ENCODE measurements at regions not wholly inside any gene's neighbourhood (a gene's known extent, or its start where the extent isn't known, plus 50 kb on each side); places are given as distances from the start of the nearest gene placed in this dataset.

GRCh38 chr3:28800203-28800602 lies 451.6 kb upstream of the AZI2 start:
- Histone ChIP-seq H3K27me3 (ENCODE audit: insufficient read depth, low read length) (peaks cover 27% of the 10 kb centered on the region), H3K9me3 (ENCODE audit: low read length) (no peaks in the 10 kb centered on the region)

GRCh38 chr3:28808068-28808467 lies 459.4 kb upstream of the AZI2 start:
- no peak overlapping the region for H3K4me3 ChIP-seq (ENCODE audit: low read length)
- no peaks in the 10 kb centered on the region for H3K9me3 ChIP-seq (ENCODE audit: low read length)
- no peak overlapping the region for H2AFZ ChIP-seq (ENCODE audit: low read depth, low read length)
- H3K4me1 ChIP-seq (ENCODE audit: insufficient read depth, low read length): no peaks in the 10 kb centered on the region
- peaks cover 4% of the 10 kb centered on the region for H3K27me3 ChIP-seq (ENCODE audit: insufficient read depth, low read length)
- no peaks in the 10 kb centered on the region for H3K36me3 ChIP-seq (ENCODE audit: insufficient read depth, low read length)

More at GRCh38 chr3:28800203-28800602, 451.6 kb upstream of the AZI2 start:
- H2AFZ ChIP-seq (ENCODE audit: low read depth, low read length): no peak overlapping the region
- no peaks in the 10 kb centered on the region for H3K36me3 ChIP-seq (ENCODE audit: insufficient read depth, low read length)
- no peak overlapping the region for H3K4me3 ChIP-seq (ENCODE audit: low read length)
- no peaks in the 10 kb centered on the region for H3K4me1 ChIP-seq (ENCODE audit: insufficient read depth, low read length)

- H2AFZ ChIP-seq (ENCODE audit: low read depth, low read length): no peak overlapping the region
- H3K36me3 ChIP-seq (ENCODE audit: insufficient read depth, low read length): no peaks in the 10 kb centered on the region
- H3K27me3 ChIP-seq (ENCODE audit: insufficient read depth, low read length): no peaks in the 10 kb centered on the region
- H3K4me1 ChIP-seq (ENCODE audit: insufficient read depth, low read length): no peaks in the 10 kb centered on the region
- no peak overlapping the region for H3K4me3 ChIP-seq (ENCODE audit: low read length)
- H3K9me3 ChIP-seq (ENCODE audit: low read length): no peaks in the 10 kb centered on the region
Measured at GRCh38 chr3:28816017-28816416, 464.9 kb upstream of the RBMS3 start.

GRCh38 chr3:28824316-28824715 lies 456.6 kb upstream of the RBMS3 start:
- H3K4me3 ChIP-seq (ENCODE audit: low read length): no peak overlapping the region
- H3K36me3 ChIP-seq (ENCODE audit: insufficient read depth, low read length): no peaks in the 10 kb centered on the region
- no peaks in the 10 kb centered on the region for H3K9me3 ChIP-seq (ENCODE audit: low read length)
- no peaks in the 10 kb centered on the region for H3K27me3 ChIP-seq (ENCODE audit: insufficient read depth, low read length)
- H3K4me1 ChIP-seq (ENCODE audit: insufficient read depth, low read length): no peaks in the 10 kb centered on the region
- no peak overlapping the region for H2AFZ ChIP-seq (ENCODE audit: low read depth, low read length)

- no peaks in the 10 kb centered on the region for H3K4me1 ChIP-seq (ENCODE audit: insufficient read depth, low read length)
- no peaks in the 10 kb centered on the region for H3K9me3 ChIP-seq (ENCODE audit: low read length)
- no peaks in the 10 kb centered on the region for H3K36me3 ChIP-seq (ENCODE audit: insufficient read depth, low read length)
- no peak overlapping the region for H2AFZ ChIP-seq (ENCODE audit: low read depth, low read length)
- H3K4me3 ChIP-seq (ENCODE audit: low read length): no peak overlapping the region
- no peaks in the 10 kb centered on the region for H3K27me3 ChIP-seq (ENCODE audit: insufficient read depth, low read length)
Measured at GRCh38 chr3:28826840-28827239, 454.0 kb upstream of the RBMS3 start.

GRCh38 chr3:28835249-28835648 lies 445.6 kb upstream of the RBMS3 start:
- H3K9me3 ChIP-seq (ENCODE audit: low read length): no peaks in the 10 kb centered on the region
- H3K27me3 ChIP-seq (ENCODE audit: insufficient read depth, low read length): peaks cover 7% of the 10 kb centered on the region
- H3K4me3 ChIP-seq (ENCODE audit: low read length): no peak overlapping the region
- no peaks in the 10 kb centered on the region for H3K4me1 ChIP-seq (ENCODE audit: insufficient read depth, low read length)
- H3K36me3 ChIP-seq (ENCODE audit: insufficient read depth, low read length): no peaks in the 10 kb centered on the region
- H2AFZ ChIP-seq (ENCODE audit: low read depth, low read length): no peak overlapping the region

- Histone ChIP-seq H3K36me3 (ENCODE audit: insufficient read depth, low read length) (no peaks in the 10 kb centered on the region), H3K27me3 (ENCODE audit: insufficient read depth, low read length) (peaks cover 7% of the 10 kb centered on the region), H3K4me3 (ENCODE audit: low read length) (no peak overlapping the region)
Measured at GRCh38 chr3:28835751-28836150, 445.1 kb upstream of the RBMS3 start.

GRCh38 chr3:28836199-28836598 lies 444.7 kb upstream of the RBMS3 start:
- Histone ChIP-seq H3K4me1 (ENCODE audit: insufficient read depth, low read length) (no peaks in the 10 kb centered on the region), H2AFZ (ENCODE audit: low read depth, low read length) (no peak overlapping the region), H3K36me3 (ENCODE audit: insufficient read depth, low read length) (no peaks in the 10 kb centered on the region), H3K4me3 (ENCODE audit: low read length) (no peak overlapping the region), H3K9me3 (ENCODE audit: low read length) (no peaks in the 10 kb centered on the region), H3K27me3 (ENCODE audit: insufficient read depth, low read length) (peaks cover 7% of the 10 kb centered on the region)

More at GRCh38 chr3:28835751-28836150, 445.1 kb upstream of the RBMS3 start:
- H3K4me1 ChIP-seq (ENCODE audit: insufficient read depth, low read length): no peaks in the 10 kb centered on the region
- H3K9me3 ChIP-seq (ENCODE audit: low read length): no peaks in the 10 kb centered on the region
- no peak overlapping the region for H2AFZ ChIP-seq (ENCODE audit: low read depth, low read length)

GRCh38 chr3:28840976-28841376 lies 439.9 kb upstream of the RBMS3 start:
- H3K4me1 ChIP-seq (ENCODE audit: insufficient read depth, low read length): no peaks in the 10 kb centered on the region
- no peaks in the 10 kb centered on the region for H3K36me3 ChIP-seq (ENCODE audit: insufficient read depth, low read length)
- no peak overlapping the region for H3K4me3 ChIP-seq (ENCODE audit: low read length)
- peaks cover 7% of the 10 kb centered on the region for H3K27me3 ChIP-seq (ENCODE audit: insufficient read depth, low read length)
- no peak overlapping the region for H2AFZ ChIP-seq (ENCODE audit: low read depth, low read length)
- no peaks in the 10 kb centered on the region for H3K9me3 ChIP-seq (ENCODE audit: low read length)

GRCh38 chr3:28841441-28841840 lies 439.4 kb upstream of the RBMS3 start:
- Histone ChIP-seq H2AFZ (ENCODE audit: low read depth, low read length) (no peak overlapping the region), H3K9me3 (ENCODE audit: low read length) (no peaks in the 10 kb centered on the region), H3K36me3 (ENCODE audit: insufficient read depth, low read length) (no peaks in the 10 kb centered on the region), H3K27me3 (ENCODE audit: insufficient read depth, low read length) (peaks cover 5% of the 10 kb centered on the region), H3K4me1 (ENCODE audit: insufficient read depth, low read length) (no peaks in the 10 kb centered on the region), H3K4me3 (ENCODE audit: low read length) (no peak overlapping the region)

- Histone ChIP-seq H3K36me3 (ENCODE audit: insufficient read depth, low read length) (no peaks in the 10 kb centered on the region), H3K9me3 (ENCODE audit: low read length) (no peaks in the 10 kb centered on the region), H3K4me1 (ENCODE audit: insufficient read depth, low read length) (no peaks in the 10 kb centered on the region), H3K4me3 (ENCODE audit: low read length) (no peak overlapping the region), H3K27me3 (ENCODE audit: insufficient read depth, low read length) (no peaks in the 10 kb centered on the region), H2AFZ (ENCODE audit: low read depth, low read length) (no peak overlapping the region)
Measured at GRCh38 chr3:28844298-28845005, 436.4 kb upstream of the RBMS3 start.

GRCh38 chr3:28845006-28845324 lies 435.9 kb upstream of the RBMS3 start:
- Histone ChIP-seq H3K36me3 (ENCODE audit: insufficient read depth, low read length) (no peaks in the 10 kb centered on the region), H2AFZ (ENCODE audit: low read depth, low read length) (no peak overlapping the region), H3K4me3 (ENCODE audit: low read length) (no peak overlapping the region), H3K27me3 (ENCODE audit: insufficient read depth, low read length) (no peaks in the 10 kb centered on the region), H3K4me1 (ENCODE audit: insufficient read depth, low read length) (no peaks in the 10 kb centered on the region), H3K9me3 (ENCODE audit: low read length) (no peaks in the 10 kb centered on the region)

- no peaks in the 10 kb centered on the region for H3K27me3 ChIP-seq (ENCODE audit: insufficient read depth, low read length)
- H3K9me3 ChIP-seq (ENCODE audit: low read length): no peaks in the 10 kb centered on the region
- H3K4me1 ChIP-seq (ENCODE audit: insufficient read depth, low read length): no peaks in the 10 kb centered on the region
- H3K36me3 ChIP-seq (ENCODE audit: insufficient read depth, low read length): no peaks in the 10 kb centered on the region
- H3K4me3 ChIP-seq (ENCODE audit: low read length): no peak overlapping the region
- no peak overlapping the region for H2AFZ ChIP-seq (ENCODE audit: low read depth, low read length)
Measured at GRCh38 chr3:28846971-28847478, 433.8 kb upstream of the RBMS3 start.

- H3K36me3 ChIP-seq (ENCODE audit: insufficient read depth, low read length): no peaks in the 10 kb centered on the region
- H3K27me3 ChIP-seq (ENCODE audit: insufficient read depth, low read length): no peaks in the 10 kb centered on the region
- H3K9me3 ChIP-seq (ENCODE audit: low read length): no peaks in the 10 kb centered on the region
- H3K4me3 ChIP-seq (ENCODE audit: low read length): no peak overlapping the region
- no peak overlapping the region for H2AFZ ChIP-seq (ENCODE audit: low read depth, low read length)
- no peaks in the 10 kb centered on the region for H3K4me1 ChIP-seq (ENCODE audit: insufficient read depth, low read length)
Measured at GRCh38 chr3:28847736-28848135, 433.1 kb upstream of the RBMS3 start.

All from neuron (in vitro differentiated cells).